B cell (primary cell): ENCODE measurements at regions not wholly inside any gene's neighbourhood (a gene's known extent, or its start where the extent isn't known, plus 50 kb on each side); places are given as distances from the start of the nearest gene placed in this dataset.

Source experiments
- ATAC-seq: fragments of 200-7000 bp; cut with Tn5 transposase; one replicate; pipeline ENCODE4 v1.10.0; 2021; ENCODE audit warnings: low read depth, mild to moderate bottlenecking, moderate number of reproducible peaks, moderate library complexity
- CTCF ChIA-PET: fragments of 350-600 bp; sonication (Branson Sonifier 250); formaldehyde crosslinking; loops from one replicate; lab custom pipeline; 2021; ENCODE audit warnings: antibody characterized with exemption, inconsistent platforms; lab: Charles Lee
- POLR2A ChIA-PET: fragments of 350-600 bp; sonication (Branson Sonifier 250); formaldehyde crosslinking; loops from one replicate; lab custom pipeline; 2021; ENCODE audit warnings: antibody characterized with exemption; lab: Charles Lee
- DNase-seq: peaks from one replicate; pipeline ENCODE4 v3.0.0; 2013
- H2AFZ ChIP-seq: 2 replicates; pipeline ENCODE4 v1.6.1; 2012; ENCODE audit warnings: mild to moderate bottlenecking, low read depth, low read length; ENCODE audit not compliant: insufficient read depth, poor library complexity, severe bottlenecking
- H3K27ac ChIP-seq, 2 donors: 1 replicate in 1 of 2; 2 replicates in 1 of 2; pipeline ENCODE4 v1.5.1; 2012 to 2013; ENCODE audit warnings: low read length in 2 of 2, mild to moderate bottlenecking in 2 of 2, moderate library complexity in 1 of 2
- H3K27me3 ChIP-seq, 4 experiments: fragments of 200-600 bp in 1 of 4; sonication (generic) in 1 of 4; replicated peaks in 1 of 4; 1 replicate in 2 of 4; 2 replicates in 2 of 4; pipeline versions ENCODE4 v1.6.1 to v1.7.0; 2013 to 2016; ENCODE audit warnings: low read length in 3 of 4, mild to moderate bottlenecking in 2 of 4, mixed read lengths in 1 of 4, moderate library complexity in 1 of 4; ENCODE audit not compliant: insufficient read depth in 4 of 4, control insufficient read depth in 3 of 4; ENCODE audit errors: control extremely low read depth in 1 of 4
- H3K36me3 ChIP-seq, 2 experiments: replicated peaks in 1 of 2; 1 replicate in 1 of 2; 2 replicates in 1 of 2; pipeline versions ENCODE4 v1.6.1 to v1.7.1; 2013; ENCODE audit warnings: low read length in 1 of 2; ENCODE audit not compliant: insufficient read depth in 2 of 2, control insufficient read depth in 1 of 2; ENCODE audit errors: control extremely low read depth in 1 of 2, extremely low read depth in 1 of 2
- H3K4me1 ChIP-seq, 2 donors: fragments of 200-600 bp in 1 of 2; sonication (generic) in 1 of 2; 1 replicate in 1 of 2; 2 replicates in 1 of 2; pipeline versions ENCODE4 v1.5.1 to v1.6.1; 2013 to 2017; ENCODE audit warnings: low read length in 2 of 2; ENCODE audit not compliant: control insufficient read depth in 2 of 2, insufficient read depth in 2 of 2
- H3K4me2 ChIP-seq: replicated peaks from 2 replicates; pipeline ENCODE3; 2012; ENCODE audit warnings: mild to moderate bottlenecking, low read depth, low read length; ENCODE audit not compliant: poor library complexity, severe bottlenecking
- H3K4me3 ChIP-seq, 5 experiments: fragments of 200-600 bp in 1 of 5; sonication (generic) in 1 of 5; 1 replicate in 3 of 5; 2 replicates in 2 of 5; pipeline versions ENCODE4 v1.5.1 to v1.7.0; 2011 to 2016; ENCODE audit warnings: low read length in 4 of 5, mild to moderate bottlenecking in 4 of 5, low read depth in 2 of 5, control low read depth in 1 of 5, moderate library complexity in 1 of 5; ENCODE audit not compliant: insufficient read depth in 1 of 5; ENCODE audit errors: control extremely low read depth in 1 of 5, extremely low read depth in 1 of 5
- H3K79me2 ChIP-seq: fragments of 200-600 bp; sonication (generic); one replicate; pipeline ENCODE4 v1.6.0; 2016; ENCODE audit warnings: low read length; ENCODE audit not compliant: control insufficient read depth, insufficient read depth
- H3K9ac ChIP-seq: fragments of 200-600 bp; sonication (generic); 2 replicates; pipeline ENCODE4 v1.6.1; 2017; ENCODE audit warnings: mild to moderate bottlenecking, low read length, moderate library complexity
- H3K9me3 ChIP-seq, 3 donors: one replicate each; pipeline versions ENCODE4 v1.6.1 to v1.7.1; 2013; ENCODE audit warnings: low read length in 2 of 3; ENCODE audit not compliant: control insufficient read depth in 2 of 3, insufficient read depth in 1 of 3; ENCODE audit errors: control extremely low read depth in 1 of 3
- H4K20me1 ChIP-seq: 2 replicates; pipeline ENCODE4 v1.6.0; 2012; ENCODE audit warnings: mild to moderate bottlenecking, low read length; ENCODE audit not compliant: insufficient read depth, control insufficient read depth, poor library complexity, severe bottlenecking
- H3K27ac Mint-ChIP-seq: one replicate; pipeline ENCODE4 v1.8.0; 2021; ENCODE audit warnings: mixed read lengths
- H3K27me3 Mint-ChIP-seq: one replicate; pipeline ENCODE4 v1.8.0; 2021; ENCODE audit warnings: mixed read lengths
- H3K4me1 Mint-ChIP-seq: one replicate; pipeline ENCODE4 v1.8.0; 2021; ENCODE audit warnings: mixed read lengths
- H3K4me3 Mint-ChIP-seq: one replicate; pipeline ENCODE4 v1.8.0; 2021; ENCODE audit warnings: mixed read lengths
- H3K9me3 Mint-ChIP-seq: one replicate; pipeline ENCODE4 v1.8.0; 2022; ENCODE audit warnings: mixed read lengths; ENCODE audit not compliant: insufficient read depth
- EZH2 ChIP-seq: IDR thresholded peaks from 2 replicates; pipeline ENCODE4 v1.6.1; 2012; ENCODE audit warnings: borderline replicate concordance, low read depth, mild to moderate bottlenecking, moderate library complexity, low read length; ENCODE audit not compliant: insufficient read depth, poor library complexity, severe bottlenecking
- WGBS: methylation state at CpG from one replicate; pipeline ENCODE4 v1.1.5; 2013; ENCODE audit warnings: missing lambda C conversion rate; ENCODE audit not compliant: insufficient coverage; 5-methylcytosine and 5-hydroxymethylcytosine counted together
- intact Hi-C: fragments of 100-400 bp; cut with micrococcal nuclease; formaldehyde crosslinking; loops from one replicate; pipeline ENCODE4 v1.10.0; 2022
- TF ChIP-seq, protein P1 (sequence below): fragments of 200-600 bp; IDR thresholded peaks from one replicate; pipeline ENCODE4 v1.8.0; 2022; ENCODE audit warnings: antibody characterized with exemption, mild to moderate bottlenecking

- H3K27me3 Mint-ChIP-seq: no peaks in the 10 kb centered on the region
Observed at GRCh38 chr16:60279061-60279665, 1545.0 kb upstream of the GOT2 start.

GRCh38 chr16:60274431-60275019, 1540.4 kb upstream of the GOT2 start:
- intact Hi-C loops: no loop called here
- H3K4me1 ChIP-seq: no peaks in the 10 kb centered on the region
- H3K9me3 Mint-ChIP-seq: peaks cover 5% of the 10 kb centered on the region
- no CpG with 5 or more reads among the region's 2 CpGs for WGBS
- H3K27me3 ChIP-seq: no peaks in the 10 kb centered on the region
- no peaks in the 10 kb centered on the region for H3K9me3 ChIP-seq
- H3K9ac ChIP-seq: no peak overlapping the region
- H3K4me3 ChIP-seq: no peak overlapping the region
- TF ChIP-seq, protein P1, sequence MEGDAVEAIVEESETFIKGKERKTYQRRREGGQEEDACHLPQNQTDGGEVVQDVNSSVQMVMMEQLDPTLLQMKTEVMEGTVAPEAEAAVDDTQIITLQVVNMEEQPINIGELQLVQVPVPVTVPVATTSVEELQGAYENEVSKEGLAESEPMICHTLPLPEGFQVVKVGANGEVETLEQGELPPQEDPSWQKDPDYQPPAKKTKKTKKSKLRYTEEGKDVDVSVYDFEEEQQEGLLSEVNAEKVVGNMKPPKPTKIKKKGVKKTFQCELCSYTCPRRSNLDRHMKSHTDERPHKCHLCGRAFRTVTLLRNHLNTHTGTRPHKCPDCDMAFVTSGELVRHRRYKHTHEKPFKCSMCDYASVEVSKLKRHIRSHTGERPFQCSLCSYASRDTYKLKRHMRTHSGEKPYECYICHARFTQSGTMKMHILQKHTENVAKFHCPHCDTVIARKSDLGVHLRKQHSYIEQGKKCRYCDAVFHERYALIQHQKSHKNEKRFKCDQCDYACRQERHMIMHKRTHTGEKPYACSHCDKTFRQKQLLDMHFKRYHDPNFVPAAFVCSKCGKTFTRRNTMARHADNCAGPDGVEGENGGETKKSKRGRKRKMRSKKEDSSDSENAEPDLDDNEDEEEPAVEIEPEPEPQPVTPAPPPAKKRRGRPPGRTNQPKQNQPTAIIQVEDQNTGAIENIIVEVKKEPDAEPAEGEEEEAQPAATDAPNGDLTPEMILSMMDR: no peak
- no peak for TF ChIP-seq EZH2
- no peaks in the 10 kb centered on the region for H3K27me3 Mint-ChIP-seq
- no peaks in the 10 kb centered on the region for H3K79me2 ChIP-seq
- H2AFZ ChIP-seq: no peak overlapping the region
- CTCF ChIA-PET: no interaction called here
- no peaks in the 10 kb centered on the region for H3K36me3 ChIP-seq
- no peaks in the 10 kb centered on the region for H3K4me1 Mint-ChIP-seq
- H3K27ac Mint-ChIP-seq: no peak overlapping the region
- no peak for ATAC-seq
- no peak overlapping the region for H3K4me2 ChIP-seq
- no peak overlapping the region for H3K27ac ChIP-seq
- H4K20me1 ChIP-seq: no peaks in the 10 kb centered on the region
- POLR2A ChIA-PET: no interaction called here
- no peak for DNase-seq
- H3K4me3 Mint-ChIP-seq: no peak overlapping the region

More at GRCh38 chr16:60279061-60279665, 1545.0 kb upstream of the GOT2 start:
- no peak overlapping the region for H3K9ac ChIP-seq
- Mint-ChIP-seq H3K4me1 (no peaks in the 10 kb centered on the region), H3K4me3 (no peak overlapping the region), H3K9me3 (peaks cover 5% of the 10 kb centered on the region), H3K27ac (no peak overlapping the region)
- intact Hi-C loops: no loop called here
- DNase-seq (no peak), ATAC-seq (no peak)
- H3K36me3 ChIP-seq: no peaks in the 10 kb centered on the region
- H2AFZ ChIP-seq: no peak overlapping the region
- WGBS: 71% methylated on average over 4 of the region's 11 CpGs
- no peaks in the 10 kb centered on the region for H3K4me1 ChIP-seq
- no peaks in the 10 kb centered on the region for H3K9me3 ChIP-seq
- POLR2A ChIA-PET: no interaction called here
- H3K27me3 ChIP-seq: no peaks in the 10 kb centered on the region
- no peaks in the 10 kb centered on the region for H3K79me2 ChIP-seq
- CTCF ChIA-PET: no interaction called here
- H3K27ac ChIP-seq: no peak overlapping the region
- no peak overlapping the region for H3K4me3 ChIP-seq
- H3K4me2 ChIP-seq: no peak overlapping the region
- no peak for TF ChIP-seq EZH2
- TF ChIP-seq, protein P1: no peak
- H4K20me1 ChIP-seq: no peaks in the 10 kb centered on the region
